MM.1S (cell line): ENCODE measurements at regions not wholly inside any gene's neighbourhood (a gene's known extent, or its start where the extent isn't known, plus 50 kb on each side); places are given as distances from the start of the nearest gene placed in this dataset.

Experiments used
- CTCF ChIP-seq: fragments of 300-600 bp; sonication (generic); IDR thresholded peaks from 2 replicates; pipeline ENCODE4 v1.5.1; 2016; ENCODE audit warnings: antibody characterized with exemption, low read length, mixed read lengths
- EZH2 ChIP-seq: fragments of 300-600 bp; sonication (generic); optimal IDR thresholded peaks from 2 replicates; pipeline ENCODE3; 2017; ENCODE audit warnings: low read depth, mild to moderate bottlenecking, antibody characterized with exemption, low read length, mixed read lengths
- EZH2phosphoT487 ChIP-seq: fragments of 300-600 bp; sonication (generic); IDR thresholded peaks from 2 replicates; pipeline ENCODE4 v1.6.1; 2018; ENCODE audit warnings: antibody characterized with exemption, low read length

- no peak for TF ChIP-seq CTCF
- no peak for TF ChIP-seq EZH2
- TF ChIP-seq EZH2phosphoT487, result no peak
These were observed 166.3 kb downstream of the MREG start for GRCh38 chr2:215847056-215847455.
